Nephron progenitor cell (in vitro differentiated cells): ENCODE measurements at regions not wholly inside any gene's neighbourhood (a gene's known extent, or its start where the extent isn't known, plus 50 kb on each side); places are given as distances from the start of the nearest gene placed in this dataset.

ENCODE experiments used
- DNase-seq: peaks from one replicate; pipeline ENCODE4 v3.0.0; 2021
- H3K27ac Mint-ChIP-seq: 2 replicates; pipeline ENCODE4 v1.8.0; 2021; ENCODE audit warnings: mild to moderate bottlenecking, moderate library complexity, mixed read lengths
- H3K27me3 Mint-ChIP-seq: 2 replicates; pipeline ENCODE4 v1.8.0; 2021; ENCODE audit warnings: mild to moderate bottlenecking, low read depth, mixed read lengths; ENCODE audit not compliant: poor library complexity
- H3K36me3 Mint-ChIP-seq: 2 replicates; pipeline ENCODE4 v1.8.0; 2021; ENCODE audit warnings: low read depth, mixed read lengths
- H3K4me1 Mint-ChIP-seq: 2 replicates; pipeline ENCODE4 v1.8.0; 2021; ENCODE audit warnings: mixed read lengths
- H3K4me3 Mint-ChIP-seq: 2 replicates; pipeline ENCODE4 v1.8.0; 2021; ENCODE audit warnings: mild to moderate bottlenecking, moderate library complexity, mixed read lengths
- H3K9me3 Mint-ChIP-seq: 2 replicates; pipeline ENCODE4 v1.8.0; 2021; ENCODE audit warnings: mild to moderate bottlenecking, moderate library complexity, mixed read lengths
- CTCF ChIP-seq: fragments of 200-600 bp; sonication (generic); IDR thresholded peaks from 2 replicates; pipeline ENCODE4 v1.5.0; 2021; ENCODE audit warnings: antibody characterized with exemption

GRCh38 chr18:56026509-56026908 lies 438.5 kb upstream of the TCF4 start:
- no peaks in the 10 kb centered on the region for H3K9me3 Mint-ChIP-seq
- peaks cover 4% of the 10 kb centered on the region for H3K36me3 Mint-ChIP-seq
- H3K4me3 Mint-ChIP-seq, result no peak overlapping the region
- no peak for TF ChIP-seq CTCF
- no peaks in the 10 kb centered on the region for H3K27me3 Mint-ChIP-seq
- no peak overlapping the region for H3K27ac Mint-ChIP-seq
- peaks cover 6% of the 10 kb centered on the region for H3K4me1 Mint-ChIP-seq
- DNase-seq, result no peak

- Mint-ChIP-seq H3K4me1 (no peaks in the 10 kb centered on the region), H3K27me3 (peaks cover 3% of the 10 kb centered on the region), H3K9me3 (no peaks in the 10 kb centered on the region), H3K4me3 (no peak overlapping the region), H3K27ac (no peak overlapping the region), H3K36me3 (no peaks in the 10 kb centered on the region)
- DNase-seq, result no peak
- TF ChIP-seq CTCF, result no peak
Measured at GRCh38 chr18:56021809-56022195, 433.8 kb upstream of the TCF4 start.

- Mint-ChIP-seq H3K27ac (no peak overlapping the region), H3K36me3 (no peaks in the 10 kb centered on the region), H3K4me3 (no peak overlapping the region), H3K4me1 (no peaks in the 10 kb centered on the region), H3K27me3 (peaks cover 3% of the 10 kb centered on the region), H3K9me3 (no peaks in the 10 kb centered on the region)
- no peak for DNase-seq
- TF ChIP-seq CTCF, result no peak
Measured at GRCh38 chr18:56021136-56021808, 433.3 kb upstream of the TCF4 start.

- H3K36me3 Mint-ChIP-seq, result no peaks in the 10 kb centered on the region
- no peak overlapping the region for H3K4me3 Mint-ChIP-seq
- no peak for TF ChIP-seq CTCF
- no peak for DNase-seq
- H3K27ac Mint-ChIP-seq, result no peak overlapping the region
- peaks cover 3% of the 10 kb centered on the region for H3K9me3 Mint-ChIP-seq
- no peaks in the 10 kb centered on the region for H3K4me1 Mint-ChIP-seq
- peaks cover 3% of the 10 kb centered on the region for H3K27me3 Mint-ChIP-seq
Measured at GRCh38 chr18:56019908-56020307, 431.9 kb upstream of the TCF4 start.

GRCh38 chr18:56019156-56019555 lies 431.2 kb upstream of the TCF4 start:
- H3K4me1 Mint-ChIP-seq, result no peaks in the 10 kb centered on the region
- H3K27me3 Mint-ChIP-seq, result peaks cover 3% of the 10 kb centered on the region
- TF ChIP-seq CTCF, result no peak
- no peak overlapping the region for H3K27ac Mint-ChIP-seq
- DNase-seq, result no peak
- no peak overlapping the region for H3K4me3 Mint-ChIP-seq
- H3K36me3 Mint-ChIP-seq, result no peaks in the 10 kb centered on the region
- peaks cover 7% of the 10 kb centered on the region for H3K9me3 Mint-ChIP-seq

- Mint-ChIP-seq H3K36me3 (peaks cover 13% of the 10 kb centered on the region), H3K4me3 (no peak overlapping the region), H3K4me1 (no peaks in the 10 kb centered on the region), H3K27me3 (no peaks in the 10 kb centered on the region), H3K9me3 (peaks cover 34% of the 10 kb centered on the region), H3K27ac (no peak overlapping the region)
- no peak for DNase-seq
- no peak for TF ChIP-seq CTCF
Measured at GRCh38 chr18:56009411-56009810, 421.4 kb upstream of the TCF4 start.
